Neural progenitor cell (in vitro differentiated cells): ENCODE measurements at regions not wholly inside any gene's neighbourhood (a gene's known extent, or its start where the extent isn't known, plus 50 kb on each side); places are given as distances from the start of the nearest gene placed in this dataset.
"Not testable (repeated sequence)": the region's sequence is repeated elsewhere in the genome, so short reads cannot be mapped to it uniquely, and the experiment has no call there.

Experiments used
- DNase-seq: peaks from one replicate; pipeline ENCODE4 v3.0.0-alpha.2; 2016; ENCODE audit warnings: low spot score
- H2AFZ ChIP-seq: fragments of 200-600 bp; sonication (generic); replicated peaks from 2 replicates; pipeline ENCODE4 v1.6.1; 2016; ENCODE audit warnings: antibody characterized with exemption
- H3F3A ChIP-seq: fragments of 200-600 bp; sonication (generic); 2 replicates; pipeline ENCODE4 v1.6.1; 2016; ENCODE audit warnings: antibody characterized with exemption, low read depth
- H3K27ac ChIP-seq: fragments of 200-600 bp; sonication (generic); 2 replicates; pipeline ENCODE4 v1.5.1; 2016; ENCODE audit warnings: mild to moderate bottlenecking
- H3K27me3 ChIP-seq: fragments of 200-600 bp; sonication (generic); 2 replicates; pipeline ENCODE4 v1.6.1; 2016; ENCODE audit warnings: mild to moderate bottlenecking, moderate library complexity
- H3K36me3 ChIP-seq: fragments of 200-600 bp; sonication (generic); 2 replicates; pipeline ENCODE4 v1.5.1; 2016
- H3K4me1 ChIP-seq: fragments of 200-600 bp; sonication (generic); 2 replicates; pipeline ENCODE4 v1.6.1; 2016; ENCODE audit warnings: mixed run types
- H3K4me2 ChIP-seq: fragments of 200-600 bp; sonication (generic); 2 replicates; pipeline ENCODE4 v1.6.1; 2016
- H3K4me3 ChIP-seq: fragments of 200-600 bp; sonication (generic); 2 replicates; pipeline ENCODE4 v1.5.1; 2016
- H3K79me2 ChIP-seq: fragments of 200-600 bp; sonication (generic); 2 replicates; pipeline ENCODE4 v1.6.1; 2016; ENCODE audit warnings: low read depth
- H3K9ac ChIP-seq: fragments of 200-600 bp; sonication (generic); 2 replicates; pipeline ENCODE4 v1.6.1; 2016
- H3K9me3 ChIP-seq: fragments of 200-600 bp; sonication (generic); 2 replicates; pipeline ENCODE4 v1.5.1; 2016; ENCODE audit warnings: low read depth
- H4K20me1 ChIP-seq: fragments of 200-600 bp; sonication (generic); 2 replicates; pipeline ENCODE4 v1.6.1; 2016; ENCODE audit warnings: low read depth
- H3K27ac Mint-ChIP-seq: 3 replicates; pipeline ENCODE4 v1.8.0; 2021; ENCODE audit warnings: mixed read lengths
- H3K27me3 Mint-ChIP-seq: 2 replicates; pipeline ENCODE4 v1.8.0; 2022; ENCODE audit warnings: low read depth, mild to moderate bottlenecking, inconsistent platforms, moderate library complexity, mixed read lengths; ENCODE audit not compliant: insufficient read depth
- H3K36me3 Mint-ChIP-seq: 3 replicates; pipeline ENCODE4 v1.8.0; 2021; ENCODE audit warnings: mixed read lengths
- H3K4me1 Mint-ChIP-seq: 3 replicates; pipeline ENCODE4 v1.8.0; 2021; ENCODE audit warnings: mixed read lengths
- H3K4me3 Mint-ChIP-seq: 3 replicates; pipeline ENCODE4 v1.8.0; 2021; ENCODE audit warnings: mild to moderate bottlenecking, moderate library complexity, mixed read lengths
- H3K9me3 Mint-ChIP-seq: 3 replicates; pipeline ENCODE4 v1.8.0; 2020; ENCODE audit warnings: mixed read lengths
- EZH2 ChIP-seq: fragments of 200-600 bp; sonication (generic); IDR thresholded peaks from 2 replicates; pipeline ENCODE4 v1.6.1; 2017; ENCODE audit warnings: antibody characterized with exemption, mild to moderate bottlenecking, moderate library complexity
- EZH2phosphoT487 ChIP-seq: fragments of 200-600 bp; sonication (generic); IDR thresholded peaks from 2 replicates; pipeline ENCODE4 v1.6.1; 2017; ENCODE audit warnings: antibody characterized with exemption
- TF ChIP-seq, protein P1 (sequence below): fragments of 200-600 bp; sonication (generic); IDR thresholded peaks from 2 replicates; pipeline ENCODE4 v1.5.1; 2017; ENCODE audit warnings: antibody characterized with exemption, mild to moderate bottlenecking

- H3K36me3 Mint-ChIP-seq = no peaks in the 10 kb centered on the region
- no peaks in the 10 kb centered on the region for H3K4me1 Mint-ChIP-seq
- no peak for DNase-seq
- Histone ChIP-seq H3F3A (no peaks in the 10 kb centered on the region), H3K36me3 (no peaks in the 10 kb centered on the region), H3K9me3 (no peaks in the 10 kb centered on the region), H3K27me3 (no peaks in the 10 kb centered on the region), H4K20me1 (no peaks in the 10 kb centered on the region), H3K27ac (no peak overlapping the region), H3K79me2 (no peaks in the 10 kb centered on the region), H2AFZ (no peak overlapping the region), H3K4me2 (no peak overlapping the region), H3K4me1 (no peaks in the 10 kb centered on the region), H3K9ac (no peak overlapping the region), H3K4me3 (no peak overlapping the region)
- no peak overlapping the region for H3K4me3 Mint-ChIP-seq
- H3K27me3 Mint-ChIP-seq = peaks cover 2% of the 10 kb centered on the region
- TF ChIP-seq, protein P1, sequence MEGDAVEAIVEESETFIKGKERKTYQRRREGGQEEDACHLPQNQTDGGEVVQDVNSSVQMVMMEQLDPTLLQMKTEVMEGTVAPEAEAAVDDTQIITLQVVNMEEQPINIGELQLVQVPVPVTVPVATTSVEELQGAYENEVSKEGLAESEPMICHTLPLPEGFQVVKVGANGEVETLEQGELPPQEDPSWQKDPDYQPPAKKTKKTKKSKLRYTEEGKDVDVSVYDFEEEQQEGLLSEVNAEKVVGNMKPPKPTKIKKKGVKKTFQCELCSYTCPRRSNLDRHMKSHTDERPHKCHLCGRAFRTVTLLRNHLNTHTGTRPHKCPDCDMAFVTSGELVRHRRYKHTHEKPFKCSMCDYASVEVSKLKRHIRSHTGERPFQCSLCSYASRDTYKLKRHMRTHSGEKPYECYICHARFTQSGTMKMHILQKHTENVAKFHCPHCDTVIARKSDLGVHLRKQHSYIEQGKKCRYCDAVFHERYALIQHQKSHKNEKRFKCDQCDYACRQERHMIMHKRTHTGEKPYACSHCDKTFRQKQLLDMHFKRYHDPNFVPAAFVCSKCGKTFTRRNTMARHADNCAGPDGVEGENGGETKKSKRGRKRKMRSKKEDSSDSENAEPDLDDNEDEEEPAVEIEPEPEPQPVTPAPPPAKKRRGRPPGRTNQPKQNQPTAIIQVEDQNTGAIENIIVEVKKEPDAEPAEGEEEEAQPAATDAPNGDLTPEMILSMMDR = no peak
- no peak for TF ChIP-seq EZH2
- no peak for TF ChIP-seq EZH2phosphoT487
- H3K9me3 Mint-ChIP-seq = no peaks in the 10 kb centered on the region
- no peak overlapping the region for H3K27ac Mint-ChIP-seq
These were observed 1464.9 kb downstream of the SUCLG1 start for GRCh38 chr2:82994151-82994550.

DNA sequence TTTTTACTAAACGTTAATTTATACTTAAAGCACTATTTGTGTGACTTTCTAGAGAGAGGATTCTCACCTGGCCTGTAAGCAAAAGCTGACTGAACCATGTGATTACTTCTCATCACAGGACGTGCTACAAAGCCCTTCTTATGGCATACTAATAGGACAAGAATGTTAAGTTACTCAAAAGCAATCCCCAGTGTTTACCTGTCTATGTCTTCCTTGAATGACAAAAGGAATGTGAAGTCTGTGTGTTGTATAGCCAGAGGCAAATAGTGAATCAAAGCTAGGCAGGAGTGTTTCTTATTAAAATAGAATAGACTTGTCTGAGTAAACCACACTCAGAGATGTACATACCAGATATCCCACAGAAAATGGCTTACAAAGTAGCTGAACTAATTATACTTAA is 1465.5 kb downstream of the SUCLG1 start:
- Histone ChIP-seq H3K27me3 (no peaks in the 10 kb centered on the region), H3K4me2 (no peak overlapping the region), H3K79me2 (no peaks in the 10 kb centered on the region), H3F3A (no peaks in the 10 kb centered on the region), H3K4me1 (no peaks in the 10 kb centered on the region), H3K4me3 (no peak overlapping the region), H3K9ac (no peak overlapping the region), H2AFZ (no peak overlapping the region), H3K9me3 (no peaks in the 10 kb centered on the region), H3K27ac (no peak overlapping the region), H4K20me1 (no peaks in the 10 kb centered on the region), H3K36me3 (no peaks in the 10 kb centered on the region)
- Mint-ChIP-seq H3K9me3 (no peaks in the 10 kb centered on the region), H3K4me3 (no peak overlapping the region), H3K4me1 (no peaks in the 10 kb centered on the region), H3K27ac (no peak overlapping the region), H3K27me3 (peaks cover 2% of the 10 kb centered on the region), H3K36me3 (no peaks in the 10 kb centered on the region)
- DNase-seq = no peak
- TF ChIP-seq EZH2phosphoT487 (no peak), EZH2 (no peak)
- TF ChIP-seq, protein P1 = no peak

GRCh38 chr2:82992968-82993367 is 1466.1 kb downstream of the SUCLG1 start:
- Mint-ChIP-seq H3K36me3 (no peaks in the 10 kb centered on the region), H3K4me1 (no peaks in the 10 kb centered on the region), H3K4me3 (no peak overlapping the region), H3K27ac (no peak overlapping the region), H3K9me3 (no peaks in the 10 kb centered on the region), H3K27me3 (peaks cover 2% of the 10 kb centered on the region)
- no peak overlapping the region for H3K4me2 ChIP-seq
- no peak for TF ChIP-seq EZH2
- TF ChIP-seq EZH2phosphoT487 = no peak
- TF ChIP-seq, protein P1 = no peak
- no peaks in the 10 kb centered on the region for H3F3A ChIP-seq
- H3K27me3 ChIP-seq = no peaks in the 10 kb centered on the region
- no peak overlapping the region for H3K27ac ChIP-seq
- no peaks in the 10 kb centered on the region for H3K4me1 ChIP-seq
- H4K20me1 ChIP-seq = no peaks in the 10 kb centered on the region
- DNase-seq = no peak
- H3K9ac ChIP-seq = no peak overlapping the region
- no peak overlapping the region for H3K4me3 ChIP-seq
- no peaks in the 10 kb centered on the region for H3K36me3 ChIP-seq
- no peak overlapping the region for H2AFZ ChIP-seq
- no peaks in the 10 kb centered on the region for H3K79me2 ChIP-seq
- H3K9me3 ChIP-seq = no peaks in the 10 kb centered on the region

GRCh38 chr2:82987706-82988105 is 1471.4 kb downstream of the SUCLG1 start:
- not testable (repeated sequence) for H3K4me3 Mint-ChIP-seq, H3K9me3 ChIP-seq, H3K27ac Mint-ChIP-seq, H3K27me3 Mint-ChIP-seq, H3K27me3 ChIP-seq, H3K4me2 ChIP-seq, H3K9ac ChIP-seq, H3K36me3 ChIP-seq, DNase-seq, H4K20me1 ChIP-seq, H2AFZ ChIP-seq, H3K27ac ChIP-seq, H3K4me1 Mint-ChIP-seq, H3K4me1 ChIP-seq, H3F3A ChIP-seq, H3K4me3 ChIP-seq, H3K79me2 ChIP-seq, H3K9me3 Mint-ChIP-seq, H3K36me3 Mint-ChIP-seq
